ENCODE measurements at regions not wholly inside any gene's neighbourhood (a gene's known extent, or its start where the extent isn't known, plus 50 kb on each side); places are given as distances from the start of the nearest gene placed in this dataset.

- Mint-ChIP-seq H3K4me1 (ENCODE audit: low read depth) (no peaks in the 10 kb centered on the region), H3K27ac (no peak overlapping the region), H3K4me3 (no peak overlapping the region), H3K36me3 (ENCODE audit: low read depth) (no peaks in the 10 kb centered on the region), H3K27me3 (ENCODE audit: insufficient read depth) (no peaks in the 10 kb centered on the region), H3K9me3 (no peaks in the 10 kb centered on the region)
- DNase-seq (ENCODE audit: low spot score) = no peak
- intact Hi-C loops (cut with micrococcal nuclease) = loop anchor here (1.0 kb wide), 1 partner anchor 498 kb away; no protein-coding TSS in a partner anchor
Observed at GRCh38 chr20:57048027-57048869, 218.2 kb downstream of the BMP7 start.

DNA sequence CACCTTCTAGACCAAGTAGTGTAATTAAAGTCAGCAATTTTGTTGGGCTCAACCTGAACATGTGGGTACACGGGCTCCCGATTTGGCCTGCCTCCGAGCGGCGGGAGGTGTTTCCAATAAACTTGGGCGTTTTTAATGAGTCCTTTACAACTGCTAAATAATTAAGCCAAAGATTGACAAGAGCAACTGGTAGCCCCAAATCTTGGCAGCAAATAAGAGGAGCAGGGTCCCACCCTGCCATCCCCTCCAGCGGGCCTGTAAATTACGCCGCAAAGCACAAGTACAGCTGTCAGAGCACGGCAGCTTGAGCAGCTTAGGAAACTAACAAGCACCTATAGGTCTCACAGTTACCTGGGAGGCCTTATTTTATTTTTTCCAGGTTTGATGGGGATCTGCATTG, 217.1 kb downstream of the BMP7 start:
- Mint-ChIP-seq H3K27me3 (ENCODE audit: insufficient read depth) (no peaks in the 10 kb centered on the region), H3K4me1 (ENCODE audit: low read depth) (no peaks in the 10 kb centered on the region), H3K36me3 (ENCODE audit: low read depth) (no peaks in the 10 kb centered on the region), H3K27ac (no peak overlapping the region), H3K4me3 (no peak overlapping the region), H3K9me3 (no peaks in the 10 kb centered on the region)
- no peak for DNase-seq (ENCODE audit: low spot score)
- intact Hi-C loops (cut with micrococcal nuclease) = no loop called here

DNA sequence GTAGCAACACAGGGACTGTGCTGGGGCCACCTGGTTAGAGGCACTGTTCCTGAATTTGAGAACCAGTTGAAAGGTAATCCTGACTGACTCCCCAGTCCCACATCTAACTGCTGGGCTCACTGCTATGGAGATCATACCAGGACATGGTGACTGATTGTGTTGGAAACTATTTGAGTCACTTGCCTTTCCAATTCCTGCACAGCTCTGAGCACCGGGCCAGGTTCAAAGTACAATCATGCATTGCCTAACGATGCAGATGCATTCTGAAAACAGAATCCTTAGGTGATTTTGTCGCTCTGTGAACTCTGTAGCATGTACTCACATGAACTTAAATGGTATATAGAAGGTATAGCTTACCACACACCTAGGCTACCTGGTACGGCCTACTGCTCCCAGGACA, 215.3 kb downstream of the BMP7 start:
- no peak overlapping the region for H3K27ac Mint-ChIP-seq
- intact Hi-C loops (cut with micrococcal nuclease) = no loop called here
- no peaks in the 10 kb centered on the region for H3K36me3 Mint-ChIP-seq (ENCODE audit: low read depth)
- H3K27me3 Mint-ChIP-seq (ENCODE audit: insufficient read depth) = no peaks in the 10 kb centered on the region
- H3K4me1 Mint-ChIP-seq (ENCODE audit: low read depth) = no peaks in the 10 kb centered on the region
- no peak overlapping the region for H3K4me3 Mint-ChIP-seq
- H3K9me3 Mint-ChIP-seq = no peaks in the 10 kb centered on the region
- DNase-seq (ENCODE audit: low spot score) = no peak

DNA sequence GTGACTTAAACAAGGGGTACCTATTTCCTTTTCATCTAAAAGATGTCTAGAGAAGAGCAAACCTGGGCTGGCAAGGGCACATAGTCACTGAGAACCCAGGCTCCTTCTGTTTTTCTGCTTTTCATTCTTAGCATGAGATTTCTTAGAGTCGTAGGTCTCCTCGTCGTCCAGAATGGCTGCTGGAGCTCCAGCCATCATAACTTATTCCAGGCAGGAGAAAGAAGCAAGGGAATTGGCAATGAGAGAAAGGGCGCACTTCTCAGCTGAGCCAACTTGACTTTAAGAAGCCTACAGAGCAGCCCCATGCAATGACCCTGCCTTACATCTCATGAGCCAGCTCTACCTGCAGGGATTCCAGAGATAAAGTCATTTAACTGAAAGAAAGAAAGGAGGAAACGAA, 213.4 kb downstream of the BMP7 start:
- Mint-ChIP-seq H3K27ac (no peak overlapping the region), H3K4me3 (no peak overlapping the region), H3K4me1 (ENCODE audit: low read depth) (no peaks in the 10 kb centered on the region), H3K9me3 (no peaks in the 10 kb centered on the region), H3K27me3 (ENCODE audit: insufficient read depth) (no peaks in the 10 kb centered on the region), H3K36me3 (ENCODE audit: low read depth) (no peaks in the 10 kb centered on the region)
- intact Hi-C loops (cut with micrococcal nuclease) = no loop called here
- DNase-seq (ENCODE audit: low spot score) = no peak

DNA sequence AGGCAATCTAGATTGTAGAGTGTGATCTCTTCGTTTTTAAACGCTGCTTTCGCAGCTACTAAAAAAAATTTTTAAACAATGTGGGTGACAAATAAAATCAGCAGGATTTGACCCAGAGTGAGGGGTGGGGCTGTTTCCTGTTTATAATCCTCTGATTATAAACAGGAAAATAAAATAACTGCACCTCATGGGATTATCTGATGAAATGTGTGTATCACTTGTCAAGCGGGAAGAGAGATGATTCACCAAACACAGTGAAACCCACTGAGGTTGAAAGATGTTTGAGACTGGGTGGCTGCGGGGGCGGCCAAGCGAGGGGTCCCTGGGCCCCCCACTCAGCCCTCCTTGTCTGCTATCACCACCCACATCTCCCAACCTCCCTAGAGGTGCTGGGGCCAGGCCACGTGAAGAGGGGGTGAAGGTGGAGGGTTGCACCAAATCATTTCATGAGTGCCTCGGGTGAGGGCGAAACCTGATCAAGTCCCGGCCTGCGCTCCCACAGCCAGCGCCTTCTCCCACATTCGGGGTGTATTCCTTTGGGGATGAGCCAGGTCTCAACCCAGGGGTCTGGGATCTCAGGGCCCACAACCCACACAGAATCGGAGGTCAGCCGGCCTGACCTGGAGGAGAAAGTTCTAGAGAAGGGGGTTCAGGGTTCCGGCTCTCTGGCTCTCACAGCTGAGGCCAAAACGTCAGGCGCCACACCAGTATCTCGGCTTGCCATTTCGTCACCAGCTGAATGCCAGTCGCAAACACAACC, 212.5 kb downstream of the BMP7 start:
- H3K4me1 Mint-ChIP-seq (ENCODE audit: low read depth) = peaks cover 2% of the 10 kb centered on the region
- no peaks in the 10 kb centered on the region for H3K27me3 Mint-ChIP-seq (ENCODE audit: insufficient read depth)
- H3K27ac Mint-ChIP-seq = no peak overlapping the region
- DNase-seq (ENCODE audit: low spot score) = no peak
- no peaks in the 10 kb centered on the region for H3K9me3 Mint-ChIP-seq
- no peak overlapping the region for H3K4me3 Mint-ChIP-seq
- intact Hi-C loops (cut with micrococcal nuclease) = no loop called here
- no peaks in the 10 kb centered on the region for H3K36me3 Mint-ChIP-seq (ENCODE audit: low read depth)

DNA sequence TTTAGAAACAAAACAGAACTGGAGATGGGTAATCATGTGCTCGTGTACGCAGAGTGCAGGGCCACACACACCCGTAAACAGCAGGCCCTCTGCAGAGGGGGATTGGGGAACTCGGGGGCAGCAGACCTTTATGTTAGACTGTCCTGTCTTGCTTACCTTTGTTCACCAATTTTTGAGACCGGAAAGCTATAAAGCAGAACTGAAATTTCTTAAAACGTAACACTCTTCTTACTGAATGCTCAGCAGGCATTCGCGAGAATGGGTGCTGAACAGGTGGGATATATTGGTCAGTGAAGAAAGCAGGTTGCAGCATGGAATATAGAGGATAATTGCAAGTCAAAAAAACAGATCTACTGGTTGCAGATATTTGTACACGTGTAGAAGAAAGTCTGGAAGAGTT, 211.1 kb downstream of the BMP7 start:
- intact Hi-C loops (cut with micrococcal nuclease) = no loop called here
- Mint-ChIP-seq H3K9me3 (no peaks in the 10 kb centered on the region), H3K4me3 (no peak overlapping the region)

GRCh38 chr20:57056651-57057050, 209.8 kb downstream of the BMP7 start:
- H3K9me3 Mint-ChIP-seq = no peaks in the 10 kb centered on the region
- intact Hi-C loops (cut with micrococcal nuclease) = no loop called here
- H3K36me3 Mint-ChIP-seq (ENCODE audit: low read depth) = no peaks in the 10 kb centered on the region
- peaks cover 7% of the 10 kb centered on the region for H3K4me1 Mint-ChIP-seq (ENCODE audit: low read depth)
- DNase-seq (ENCODE audit: low spot score) = no peak
- H3K27ac Mint-ChIP-seq = no peak overlapping the region
- no peaks in the 10 kb centered on the region for H3K27me3 Mint-ChIP-seq (ENCODE audit: insufficient read depth)
- H3K4me3 Mint-ChIP-seq = no peak overlapping the region

More for the DNA sequence above, 211.1 kb downstream of the BMP7 start:
- H3K27ac Mint-ChIP-seq = no peak overlapping the region
- no peaks in the 10 kb centered on the region for H3K36me3 Mint-ChIP-seq (ENCODE audit: low read depth)
- DNase-seq (ENCODE audit: low spot score) = no peak
- no peaks in the 10 kb centered on the region for H3K27me3 Mint-ChIP-seq (ENCODE audit: insufficient read depth)
- peaks cover 7% of the 10 kb centered on the region for H3K4me1 Mint-ChIP-seq (ENCODE audit: low read depth)

- no peak for DNase-seq (ENCODE audit: low spot score)
- intact Hi-C loops (cut with micrococcal nuclease) = no loop called here
- Mint-ChIP-seq H3K27me3 (ENCODE audit: insufficient read depth) (peaks cover 3% of the 10 kb centered on the region), H3K4me1 (ENCODE audit: low read depth) (peaks cover 7% of the 10 kb centered on the region), H3K4me3 (no peak overlapping the region), H3K36me3 (ENCODE audit: low read depth) (no peaks in the 10 kb centered on the region), H3K27ac (no peak overlapping the region), H3K9me3 (no peaks in the 10 kb centered on the region)
Observed at GRCh38 chr20:57059055-57059596, 207.3 kb downstream of the BMP7 start.

DNA sequence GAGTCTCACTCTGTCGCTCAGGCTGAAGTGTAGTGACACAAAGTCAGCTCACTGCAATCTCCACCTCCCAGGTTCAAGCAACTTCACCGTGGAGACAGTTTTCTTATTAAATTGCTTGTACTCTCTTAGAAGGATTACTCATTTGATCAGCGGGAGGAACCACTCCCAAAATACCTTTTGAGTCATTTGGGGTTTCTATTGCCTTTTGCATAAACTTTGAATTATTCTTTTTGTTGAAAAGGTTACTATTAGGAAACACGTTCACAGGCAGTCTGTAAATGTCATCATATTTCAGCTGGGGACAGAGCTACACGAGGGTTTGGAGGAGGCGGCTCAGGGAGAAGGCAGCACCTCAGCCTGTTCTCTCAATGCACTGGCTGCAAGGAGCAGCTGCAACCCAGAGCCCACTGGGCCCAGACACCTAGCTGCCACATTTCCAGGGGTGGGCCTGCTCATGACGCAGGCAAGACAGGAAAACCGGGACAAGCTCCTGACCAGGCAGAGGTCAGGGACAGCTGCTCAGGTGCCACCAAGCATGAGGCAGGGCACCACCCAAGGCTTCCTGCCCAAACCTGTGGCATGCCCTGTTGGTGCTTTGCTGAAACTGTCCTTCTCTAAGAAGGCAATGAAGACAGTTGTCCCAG, 205.9 kb downstream of the BMP7 start:
- no peak overlapping the region for H3K27ac Mint-ChIP-seq
- no peaks in the 10 kb centered on the region for H3K36me3 Mint-ChIP-seq (ENCODE audit: low read depth)
- H3K27me3 Mint-ChIP-seq (ENCODE audit: insufficient read depth) = peaks cover 6% of the 10 kb centered on the region
- no peak overlapping the region for H3K4me3 Mint-ChIP-seq
- no peak for DNase-seq (ENCODE audit: low spot score)
- intact Hi-C loops (cut with micrococcal nuclease) = no loop called here
- no peaks in the 10 kb centered on the region for H3K9me3 Mint-ChIP-seq
- H3K4me1 Mint-ChIP-seq (ENCODE audit: low read depth) = peaks cover 7% of the 10 kb centered on the region

GRCh38 chr20:57061051-57061900, 205.2 kb downstream of the BMP7 start:
- no peaks in the 10 kb centered on the region for H3K36me3 Mint-ChIP-seq (ENCODE audit: low read depth)
- H3K27ac Mint-ChIP-seq = no peak overlapping the region
- H3K9me3 Mint-ChIP-seq = no peaks in the 10 kb centered on the region
- H3K4me1 Mint-ChIP-seq (ENCODE audit: low read depth) = peaks cover 7% of the 10 kb centered on the region
- H3K27me3 Mint-ChIP-seq (ENCODE audit: insufficient read depth) = peaks cover 6% of the 10 kb centered on the region
- H3K4me3 Mint-ChIP-seq = no peak overlapping the region
- intact Hi-C loops (cut with micrococcal nuclease) = no loop called here
- DNase-seq (ENCODE audit: low spot score) = no peak

- Mint-ChIP-seq H3K36me3 (ENCODE audit: low read depth) (no peaks in the 10 kb centered on the region), H3K4me1 (ENCODE audit: low read depth) (peaks cover 7% of the 10 kb centered on the region)
Observed at GRCh38 chr20:57062241-57062640, 204.2 kb downstream of the BMP7 start.

GRCh38 chr20:57062696-57063270, 203.7 kb downstream of the BMP7 start:
- H3K36me3 Mint-ChIP-seq (ENCODE audit: low read depth) = no peaks in the 10 kb centered on the region
- H3K27me3 Mint-ChIP-seq (ENCODE audit: insufficient read depth) = peaks cover 6% of the 10 kb centered on the region
- no peak overlapping the region for H3K27ac Mint-ChIP-seq
- DNase-seq (ENCODE audit: low spot score) = no peak
- peaks cover 7% of the 10 kb centered on the region for H3K4me1 Mint-ChIP-seq (ENCODE audit: low read depth)
- no peaks in the 10 kb centered on the region for H3K9me3 Mint-ChIP-seq
- H3K4me3 Mint-ChIP-seq = no peak overlapping the region
- intact Hi-C loops (cut with micrococcal nuclease) = no loop called here

More at GRCh38 chr20:57062241-57062640, 204.2 kb downstream of the BMP7 start:
- intact Hi-C loops (cut with micrococcal nuclease) = no loop called here
- H3K9me3 Mint-ChIP-seq = no peaks in the 10 kb centered on the region
- H3K27me3 Mint-ChIP-seq (ENCODE audit: insufficient read depth) = peaks cover 6% of the 10 kb centered on the region
- H3K4me3 Mint-ChIP-seq = no peak overlapping the region
- no peak for DNase-seq (ENCODE audit: low spot score)
- H3K27ac Mint-ChIP-seq = no peak overlapping the region

All from activated T-helper 1 cell treated with anti-CD3 and anti-CD28 coated beads, Interleukin-12 subunit alpha, Interleukin-12 subunit beta, Interleukin-2, Interleukin-4 antibody, amounts not matched to agents 30 ng/mL and 10 ng/mL and 1 ng/mL, durations not matched to agents 14 hours and 24 hours and 36 hours (primary cell).